Activated CD4-positive, alpha-beta T cell treated with anti-CD3 and anti-CD28 coated beads, Interleukin-2, Interleukin-4, amounts not matched to agents 100 ng/mL and 50 ng/mL, durations not matched to agents 16 hours and 8 hours (primary cell): ENCODE measurements at regions not wholly inside any gene's neighbourhood (a gene's known extent, or its start where the extent isn't known, plus 50 kb on each side); places are given as distances from the start of the nearest gene placed in this dataset.

ENCODE experiments used
- DNase-seq: peaks from one replicate; pipeline ENCODE4 v3.0.0-alpha.2; 2020; ENCODE audit warnings: low spot score

- no peak for DNase-seq
These were observed 464.6 kb downstream of the MTX2 start for GRCh38 chr2:176733698-176734430.

GRCh38 chr2:176734868-176735267, 465.6 kb downstream of the MTX2 start:
- no peak for DNase-seq

GRCh38 chr2:176742271-176742670, 470.3 kb upstream of the HNRNPA3 start:
- no peak for DNase-seq

GRCh38 chr2:176743671-176744070, 468.9 kb upstream of the HNRNPA3 start:
- no peak for DNase-seq

- DNase-seq, result no peak
These were observed 468.4 kb upstream of the HNRNPA3 start for GRCh38 chr2:176744146-176744545.

- peak; percentile 0 for DNase-seq
These were observed 466.9 kb upstream of the HNRNPA3 start for GRCh38 chr2:176745543-176746200.

GRCh38 chr2:176746411-176746810, 466.2 kb upstream of the HNRNPA3 start:
- no peak for DNase-seq

GRCh38 chr2:176747506-176747905, 465.1 kb upstream of the HNRNPA3 start:
- DNase-seq, result no peak

- DNase-seq, result no peak
These were observed 464.7 kb upstream of the HNRNPA3 start for GRCh38 chr2:176747928-176748327.

- DNase-seq, result no peak
These were observed 463.9 kb upstream of the HNRNPA3 start for GRCh38 chr2:176748662-176749061.

- DNase-seq, result no peak
These were observed 461.0 kb upstream of the HNRNPA3 start for GRCh38 chr2:176751314-176752227.

GRCh38 chr2:176752295-176752694, 460.3 kb upstream of the HNRNPA3 start:
- no peak for DNase-seq

GRCh38 chr2:176753205-176753604, 459.4 kb upstream of the HNRNPA3 start:
- no peak for DNase-seq

- no peak for DNase-seq
These were observed 458.7 kb upstream of the HNRNPA3 start for GRCh38 chr2:176753752-176754474.

- DNase-seq, result no peak
These were observed 457.0 kb upstream of the HNRNPA3 start for GRCh38 chr2:176755537-176756135.

GRCh38 chr2:176758426-176758825, 454.2 kb upstream of the HNRNPA3 start:
- DNase-seq, result no peak

GRCh38 chr2:176760439-176760838, 452.2 kb upstream of the HNRNPA3 start:
- DNase-seq, result no peak

GRCh38 chr2:176763130-176763529, 449.5 kb upstream of the HNRNPA3 start:
- DNase-seq, result no peak

GRCh38 chr2:176763851-176764404, 448.7 kb upstream of the HNRNPA3 start:
- no peak for DNase-seq

GRCh38 chr2:176764921-176765320, 447.7 kb upstream of the HNRNPA3 start:
- no peak for DNase-seq

- DNase-seq, result no peak
These were observed 446.6 kb upstream of the HNRNPA3 start for GRCh38 chr2:176766005-176766404.
